PC-9 (cell line): ENCODE measurements at regions not wholly inside any gene's neighbourhood (a gene's known extent, or its start where the extent isn't known, plus 50 kb on each side); places are given as distances from the start of the nearest gene placed in this dataset.

Experiments
- BruUV-seq: library from RNA; stranded (reverse); fragments of 400-500 nt; replicated peaks from 2 replicates; lab custom pipeline; 2021; lab: Mats Ljungman, UMichigan
- CTCF ChIA-PET: fragments of 300-600 bp; sonication (Branson Sonifier 250); formaldehyde crosslinking; loops from one replicate; lab custom pipeline; 2022; ENCODE audit warnings: antibody characterized with exemption; lab: Charles Lee
- POLR2A ChIA-PET: fragments of 300-600 bp; sonication (Branson Sonifier 250); formaldehyde crosslinking; loops from one replicate; lab custom pipeline; 2022; ENCODE audit warnings: antibody characterized with exemption; ENCODE audit not compliant: unreplicated experiment; lab: Charles Lee
- DNase-seq, 2 experiments: peaks; one replicate each; pipeline versions ENCODE4 v3.0.0 to v3.0.0-alpha.2; 2015 to 2022; ENCODE audit warnings: mixed read lengths in 1 of 2
- H2AFZ ChIP-seq: fragments of 200-600 bp; sonication (generic); 2 replicates; pipeline ENCODE4 v1.8.1; 2017; ENCODE audit warnings: antibody characterized with exemption
- H3F3A ChIP-seq: fragments of 200-600 bp; sonication (generic); 2 replicates; pipeline ENCODE4 v1.8.1; 2017; ENCODE audit warnings: antibody characterized with exemption, mild to moderate bottlenecking, low read depth; ENCODE audit not compliant: insufficient read depth
- H3K27ac ChIP-seq: fragments of 200-600 bp; sonication (generic); 2 replicates; pipeline ENCODE4 v1.6.1; 2016; ENCODE audit warnings: mixed run types
- H3K27me3 ChIP-seq: fragments of 200-600 bp; sonication (generic); 2 replicates; pipeline ENCODE4 v1.6.1; 2016; ENCODE audit warnings: low read depth, mixed run types; ENCODE audit not compliant: insufficient read depth
- H3K36me3 ChIP-seq: fragments of 200-600 bp; sonication (generic); 2 replicates; pipeline ENCODE4 v1.6.1; 2016; ENCODE audit warnings: low read depth, mixed run types
- H3K4me1 ChIP-seq: fragments of 200-600 bp; sonication (generic); replicated peaks from 2 replicates; pipeline ENCODE4 v1.6.1; 2016; ENCODE audit warnings: mixed run types; ENCODE audit not compliant: insufficient read depth
- H3K4me2 ChIP-seq: fragments of 200-600 bp; sonication (generic); 2 replicates; pipeline ENCODE4 v1.6.1; 2017; ENCODE audit warnings: mixed run types
- H3K4me3 ChIP-seq: fragments of 200-600 bp; sonication (generic); 2 replicates; pipeline ENCODE4 v1.6.1; 2016; ENCODE audit warnings: mixed run types
- H3K79me2 ChIP-seq: fragments of 200-600 bp; sonication (generic); 2 replicates; pipeline ENCODE4 v1.6.1; 2017; ENCODE audit warnings: low read depth, mixed run types
- H3K9me2 ChIP-seq: fragments of 200-600 bp; sonication (generic); 2 replicates; pipeline ENCODE4 v1.8.1; 2017; ENCODE audit warnings: mild to moderate bottlenecking; ENCODE audit not compliant: insufficient read depth
- H3K9me3 ChIP-seq: fragments of 200-600 bp; sonication (generic); 2 replicates; pipeline ENCODE4 v1.8.1; 2016; ENCODE audit warnings: low read depth; ENCODE audit not compliant: insufficient read depth
- H4K20me1 ChIP-seq: fragments of 200-600 bp; sonication (generic); 2 replicates; pipeline ENCODE4 v1.8.1; 2017; ENCODE audit not compliant: insufficient read depth
- EZH2 ChIP-seq: fragments of 200-600 bp; sonication (generic); IDR thresholded peaks from 2 replicates; pipeline ENCODE4 v1.8.0; 2017; ENCODE audit warnings: antibody characterized with exemption, low read depth
- intact Hi-C: fragments of 100-400 bp; cut with micrococcal nuclease; formaldehyde crosslinking; loops from one replicate; pipeline ENCODE4 v1.10.0; 2022; ENCODE audit not compliant: unreplicated experiment
- TF ChIP-seq, protein P1 (sequence below): fragments of 200-600 bp; sonication (generic); conservative IDR thresholded peaks from 2 replicates; pipeline ENCODE4 v1.6.1; 2017; ENCODE audit warnings: mixed run types, antibody characterized with exemption, mild to moderate bottlenecking, moderate library complexity

- POLR2A ChIA-PET, result no interaction called here
Measured at GRCh38 chr2:144158096-144158495, 361.8 kb downstream of the ZEB2 start.

GRCh38 chr2:144156736-144157640 is 362.9 kb downstream of the ZEB2 start:
- H3K4me2 ChIP-seq, result no peak overlapping the region
- no peaks in the 10 kb centered on the region for H3K79me2 ChIP-seq
- no peaks in the 10 kb centered on the region for H3K36me3 ChIP-seq
- no peaks in the 10 kb centered on the region for H3F3A ChIP-seq
- intact Hi-C loops, result no loop called here
- H3K4me3 ChIP-seq, result no peak overlapping the region
- DNase-seq, result no peak
- H3K27me3 ChIP-seq, result no peaks in the 10 kb centered on the region
- no peaks in the 10 kb centered on the region for H4K20me1 ChIP-seq
- H3K9me3 ChIP-seq, result no peaks in the 10 kb centered on the region
- H3K27ac ChIP-seq, result no peak overlapping the region
- no TSS peak for BruUV-seq
- no peaks in the 10 kb centered on the region for H3K9me2 ChIP-seq
- H3K4me1 ChIP-seq, result no peaks in the 10 kb centered on the region
- H2AFZ ChIP-seq, result no peak overlapping the region
- POLR2A ChIA-PET, result no interaction called here
- TF ChIP-seq, protein P1, sequence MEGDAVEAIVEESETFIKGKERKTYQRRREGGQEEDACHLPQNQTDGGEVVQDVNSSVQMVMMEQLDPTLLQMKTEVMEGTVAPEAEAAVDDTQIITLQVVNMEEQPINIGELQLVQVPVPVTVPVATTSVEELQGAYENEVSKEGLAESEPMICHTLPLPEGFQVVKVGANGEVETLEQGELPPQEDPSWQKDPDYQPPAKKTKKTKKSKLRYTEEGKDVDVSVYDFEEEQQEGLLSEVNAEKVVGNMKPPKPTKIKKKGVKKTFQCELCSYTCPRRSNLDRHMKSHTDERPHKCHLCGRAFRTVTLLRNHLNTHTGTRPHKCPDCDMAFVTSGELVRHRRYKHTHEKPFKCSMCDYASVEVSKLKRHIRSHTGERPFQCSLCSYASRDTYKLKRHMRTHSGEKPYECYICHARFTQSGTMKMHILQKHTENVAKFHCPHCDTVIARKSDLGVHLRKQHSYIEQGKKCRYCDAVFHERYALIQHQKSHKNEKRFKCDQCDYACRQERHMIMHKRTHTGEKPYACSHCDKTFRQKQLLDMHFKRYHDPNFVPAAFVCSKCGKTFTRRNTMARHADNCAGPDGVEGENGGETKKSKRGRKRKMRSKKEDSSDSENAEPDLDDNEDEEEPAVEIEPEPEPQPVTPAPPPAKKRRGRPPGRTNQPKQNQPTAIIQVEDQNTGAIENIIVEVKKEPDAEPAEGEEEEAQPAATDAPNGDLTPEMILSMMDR, result no peak
- TF ChIP-seq EZH2, result no peak
- CTCF ChIA-PET, result no interaction called here

More at GRCh38 chr2:144158096-144158495, 361.8 kb downstream of the ZEB2 start:
- Histone ChIP-seq H3K9me3 (no peaks in the 10 kb centered on the region), H3F3A (no peaks in the 10 kb centered on the region), H4K20me1 (no peaks in the 10 kb centered on the region), H3K4me1 (no peaks in the 10 kb centered on the region), H3K27ac (no peak overlapping the region), H3K27me3 (no peaks in the 10 kb centered on the region), H3K4me2 (no peak overlapping the region), H3K9me2 (no peaks in the 10 kb centered on the region), H3K79me2 (no peaks in the 10 kb centered on the region), H2AFZ (no peak overlapping the region), H3K4me3 (no peak overlapping the region), H3K36me3 (no peaks in the 10 kb centered on the region)
- intact Hi-C loops, result no loop called here
- DNase-seq, result no peak
- no TSS peak for BruUV-seq
- CTCF ChIA-PET, result no interaction called here
- no peak for TF ChIP-seq EZH2
- TF ChIP-seq, protein P1, result no peak

- Histone ChIP-seq H3K4me3 (no peak overlapping the region), H2AFZ (no peak overlapping the region), H3K9me2 (no peaks in the 10 kb centered on the region), H3K27me3 (no peaks in the 10 kb centered on the region), H4K20me1 (no peaks in the 10 kb centered on the region), H3K4me1 (no peaks in the 10 kb centered on the region), H3K9me3 (no peaks in the 10 kb centered on the region), H3K79me2 (no peaks in the 10 kb centered on the region), H3K4me2 (no peak overlapping the region), H3K27ac (no peak overlapping the region), H3K36me3 (no peaks in the 10 kb centered on the region), H3F3A (no peaks in the 10 kb centered on the region)
- BruUV-seq, result no TSS peak
- DNase-seq, result no peak
- POLR2A ChIA-PET, result no interaction called here
- no peak for TF ChIP-seq EZH2
- TF ChIP-seq, protein P1, result no peak
- intact Hi-C loops, result no loop called here
- CTCF ChIA-PET, result no interaction called here
Measured at GRCh38 chr2:144154205-144154604, 365.7 kb downstream of the ZEB2 start.
